ENCODE measurements at regions not wholly inside any gene's neighbourhood (a gene's known extent, or its start where the extent isn't known, plus 50 kb on each side); places are given as distances from the start of the nearest gene placed in this dataset.

GRCh38 chr2:15076668-15077067, 444.2 kb downstream of the LRATD1 start (continued):
- TF ChIP-seq CHD7 (IDR thresholded peaks at IDR 0.05; ENCODE audit: insufficient replicate concordance, low read length) (no peak), SUZ12 (IDR thresholded peaks at IDR 0.05; ENCODE audit: low read length) (no peak)
